CD14-positive monocyte (primary cell): ENCODE measurements at regions not wholly inside any gene's neighbourhood (a gene's known extent, or its start where the extent isn't known, plus 50 kb on each side); places are given as distances from the start of the nearest gene placed in this dataset.

Experiments used
- DNase-seq, 3 donors: peaks; one replicate each; pipeline ENCODE4 v3.0.0-alpha.2; 2011 to 2022
- H2AFZ ChIP-seq: 2 replicates; pipeline ENCODE4 v1.6.0; 2012; ENCODE audit warnings: mild to moderate bottlenecking, low read depth, low read length, inconsistent platforms; ENCODE audit not compliant: insufficient read depth, poor library complexity, severe bottlenecking
- H3K27ac ChIP-seq, 2 donors: 1 replicate in 1 of 2; 2 replicates in 1 of 2; pipeline ENCODE4 v1.5.1; 2012 to 2013; ENCODE audit warnings: low read length in 2 of 2, control low read depth in 1 of 2, inconsistent platforms in 1 of 2, low read depth in 1 of 2, mild to moderate bottlenecking in 1 of 2
- H3K27me3 ChIP-seq, 2 donors: one replicate each; pipeline versions ENCODE4 v1.6.0 to v1.6.1; 2011 to 2013; ENCODE audit warnings: low read length in 2 of 2; ENCODE audit not compliant: control insufficient read depth in 2 of 2, insufficient read depth in 2 of 2
- H3K36me3 ChIP-seq, 2 donors: replicated peaks in 1 of 2; 1 replicate in 1 of 2; 2 replicates in 1 of 2; pipeline versions ENCODE4 v1.5.1 to v1.6.1; 2012 to 2013; ENCODE audit warnings: low read length in 2 of 2, control low read depth in 1 of 2, inconsistent platforms in 1 of 2, mild to moderate bottlenecking in 1 of 2; ENCODE audit not compliant: insufficient read depth in 2 of 2, control insufficient read depth in 1 of 2
- H3K4me1 ChIP-seq, 2 donors: 1 replicate in 1 of 2; 2 replicates in 1 of 2; pipeline versions ENCODE4 v1.5.1 to v1.6.1; 2012 to 2013; ENCODE audit warnings: low read length in 2 of 2, control low read depth in 1 of 2, inconsistent platforms in 1 of 2, mild to moderate bottlenecking in 1 of 2, moderate library complexity in 1 of 2; ENCODE audit not compliant: insufficient read depth in 2 of 2, control insufficient read depth in 1 of 2
- H3K4me2 ChIP-seq: replicated peaks from 2 replicates; pipeline ENCODE3; 2012; ENCODE audit warnings: low read length, moderate library complexity, mild to moderate bottlenecking; ENCODE audit not compliant: poor library complexity, severe bottlenecking; ENCODE audit errors: extremely low read depth
- H3K4me3 ChIP-seq, 3 experiments: fragments of 200-600 bp in 1 of 3; sonication (generic) in 1 of 3; replicated peaks in 1 of 3; 1 replicate in 2 of 3; 2 replicates in 1 of 3; pipeline ENCODE4 v1.5.1; 2011 to 2013; ENCODE audit warnings: low read length in 3 of 3, mild to moderate bottlenecking in 3 of 3, control low read depth in 2 of 3, low read depth in 2 of 3, inconsistent platforms in 1 of 3, moderate library complexity in 1 of 3
- H3K79me2 ChIP-seq: 2 replicates; pipeline ENCODE4 v1.6.0; 2012; ENCODE audit warnings: mild to moderate bottlenecking, control low read depth, inconsistent platforms, low read length, moderate library complexity; ENCODE audit not compliant: insufficient read depth
- H3K9ac ChIP-seq: 2 replicates; pipeline ENCODE4 v1.6.0; 2017; ENCODE audit warnings: low read length, mild to moderate bottlenecking; ENCODE audit not compliant: insufficient read depth, poor library complexity, severe bottlenecking
- H3K9me3 ChIP-seq, 2 donors: replicated peaks in 1 of 2; 1 replicate in 1 of 2; 2 replicates in 1 of 2; pipeline versions ENCODE4 v1.5.1 to v1.6.1; 2012 to 2013; ENCODE audit warnings: low read length in 2 of 2, control low read depth in 1 of 2; ENCODE audit not compliant: control insufficient read depth in 1 of 2, insufficient read depth in 1 of 2
- H4K20me1 ChIP-seq: 2 replicates; pipeline ENCODE4 v1.6.0; 2012; ENCODE audit warnings: mild to moderate bottlenecking, low read length, control low read depth, moderate library complexity; ENCODE audit not compliant: insufficient read depth
- H3K27ac Mint-ChIP-seq, 7 donors: one replicate each; pipeline ENCODE4 v1.8.0; 2020; ENCODE audit warnings: mild to moderate bottlenecking in 7 of 7, mixed read lengths in 7 of 7, moderate library complexity in 6 of 7, inconsistent platforms in 2 of 7
- H3K27me3 Mint-ChIP-seq, 3 donors: one replicate each; pipeline ENCODE4 v1.8.0; 2021 to 2022; ENCODE audit warnings: low read depth in 3 of 3, mild to moderate bottlenecking in 3 of 3, mixed read lengths in 3 of 3, moderate library complexity in 3 of 3, inconsistent platforms in 1 of 3
- H3K36me3 Mint-ChIP-seq, 2 donors: one replicate each; pipeline ENCODE4 v1.8.0; 2020; ENCODE audit warnings: mixed read lengths in 2 of 2, inconsistent platforms in 1 of 2, mild to moderate bottlenecking in 1 of 2
- H3K4me1 Mint-ChIP-seq: one replicate; pipeline ENCODE4 v1.8.0; 2020; ENCODE audit warnings: mild to moderate bottlenecking, mixed read lengths
- H3K4me3 Mint-ChIP-seq, 2 donors: one replicate each; pipeline ENCODE4 v1.8.0; 2020; ENCODE audit warnings: mild to moderate bottlenecking in 2 of 2, mixed read lengths in 2 of 2, moderate library complexity in 1 of 2
- H3K9me3 Mint-ChIP-seq, 7 donors: one replicate each; pipeline ENCODE4 v1.8.0; 2020 to 2022; ENCODE audit warnings: mixed read lengths in 7 of 7, mild to moderate bottlenecking in 6 of 7, moderate library complexity in 6 of 7, inconsistent platforms in 2 of 7
- CTCF ChIP-seq: fragments of 200-600 bp; IDR thresholded peaks from one replicate; pipeline ENCODE4 v1.8.0; 2022; ENCODE audit warnings: antibody characterized with exemption, mild to moderate bottlenecking
- WGBS: methylation state at CpG from one replicate; pipeline ENCODE4 v1.1.5; 2013; ENCODE audit warnings: missing lambda C conversion rate; ENCODE audit not compliant: insufficient coverage; 5-methylcytosine and 5-hydroxymethylcytosine counted together
- intact Hi-C, 2 donors: fragments of 100-400 bp; cut with micrococcal nuclease; formaldehyde crosslinking; loops; one replicate each; pipeline versions ENCODE4 v1.15.0 to v1.15.1; 2023

DNA sequence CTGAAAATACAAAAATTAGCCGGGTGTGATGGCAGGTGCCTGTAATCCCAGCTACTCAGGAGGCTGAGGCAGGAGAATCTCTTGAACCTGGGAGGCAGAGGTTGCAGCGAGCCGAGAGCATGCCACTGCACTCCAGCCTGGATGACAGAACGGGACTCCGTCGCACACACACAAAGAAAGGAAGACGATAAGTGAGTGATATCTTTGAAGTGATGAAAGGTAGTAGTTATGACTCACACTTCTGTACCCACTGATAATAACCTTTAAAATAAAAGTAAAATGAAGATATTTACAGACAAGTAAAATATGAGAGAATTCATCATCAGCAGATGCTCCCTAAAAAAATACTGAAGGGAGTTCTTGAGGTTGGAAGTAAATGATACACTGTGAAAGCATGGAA lies 171.3 kb upstream of the CRY1 start:
- intact Hi-C loops = no loop called here

GRCh38 chr12:107267604-107268003 lies 174.3 kb upstream of the CRY1 start:
- no peak overlapping the region for H3K27ac ChIP-seq
- WGBS = 62% methylated on average over 1 of the region's 1 CpG

More for the DNA sequence above, 171.3 kb upstream of the CRY1 start:
- no peak overlapping the region for H3K27ac Mint-ChIP-seq
- TF ChIP-seq CTCF = no peak
- H3K27me3 Mint-ChIP-seq = peaks cover 0 to 2% (median 1%) of the 10 kb centered on the region in 3 donors
- no CpG with 5 or more reads among the region's 7 CpGs for WGBS
- Histone ChIP-seq H3K4me1 (no peaks in the 10 kb centered on the region), H3K4me3 (no peak overlapping the region), H3K9ac (no peak overlapping the region), H3K27ac (no peak overlapping the region), H2AFZ (no peak overlapping the region), H4K20me1 (no peaks in the 10 kb centered on the region), H3K79me2 (no peaks in the 10 kb centered on the region), H3K27me3 (no peaks in the 10 kb centered on the region), H3K36me3 (no peaks in the 10 kb centered on the region), H3K4me2 (no peak overlapping the region), H3K9me3 (no peaks in the 10 kb centered on the region)
- H3K9me3 Mint-ChIP-seq = peaks cover 0 to 10% (median 6%) of the 10 kb centered on the region in 7 donors
- H3K4me1 Mint-ChIP-seq = no peaks in the 10 kb centered on the region
- no peak for DNase-seq
- no peak overlapping the region for H3K4me3 Mint-ChIP-seq
- no peaks in the 10 kb centered on the region for H3K36me3 Mint-ChIP-seq

More at GRCh38 chr12:107267604-107268003, 174.3 kb upstream of the CRY1 start:
- Histone ChIP-seq H3K36me3 (no peaks in the 10 kb centered on the region), H3K4me2 (no peak overlapping the region), H3K4me3 (no peak overlapping the region), H4K20me1 (no peaks in the 10 kb centered on the region), H3K9ac (no peak overlapping the region), H3K79me2 (no peaks in the 10 kb centered on the region), H3K9me3 (no peaks in the 10 kb centered on the region), H3K4me1 (no peaks in the 10 kb centered on the region), H3K27me3 (no peaks in the 10 kb centered on the region), H2AFZ (no peak overlapping the region)
- Mint-ChIP-seq H3K4me3 (no peak overlapping the region), H3K36me3 (no peaks in the 10 kb centered on the region), H3K9me3 (peaks cover 0 to 10% (median 3%) of the 10 kb centered on the region in 7 donors), H3K27me3 (peaks cover 0 to 2% (median 0%) of the 10 kb centered on the region in 3 donors), H3K27ac (peak overlapping the region in 1 of 7 donors; percentile 32), H3K4me1 (no peaks in the 10 kb centered on the region)
- intact Hi-C loops = no loop called here
- DNase-seq = no peak
- TF ChIP-seq CTCF = no peak
